MV-4-11 (cell line): ENCODE measurements at regions not wholly inside any gene's neighbourhood (a gene's known extent, or its start where the extent isn't known, plus 50 kb on each side); places are given as distances from the start of the nearest gene placed in this dataset.

Experiments used
- DNase-seq: peaks from one replicate; lab custom pipeline; 2025; lab: John Stamatoyannopoulos, UW

GRCh38 chrX:97666890-97667289 is 783.2 kb downstream of the RPA4 start:
- DNase-seq: no peak

- DNase-seq: no peak
Measured at GRCh38 chrX:97668126-97668525, 784.4 kb downstream of the RPA4 start.

- no peak for DNase-seq
Measured at GRCh38 chrX:97672138-97672537, 788.4 kb downstream of the RPA4 start.

DNA sequence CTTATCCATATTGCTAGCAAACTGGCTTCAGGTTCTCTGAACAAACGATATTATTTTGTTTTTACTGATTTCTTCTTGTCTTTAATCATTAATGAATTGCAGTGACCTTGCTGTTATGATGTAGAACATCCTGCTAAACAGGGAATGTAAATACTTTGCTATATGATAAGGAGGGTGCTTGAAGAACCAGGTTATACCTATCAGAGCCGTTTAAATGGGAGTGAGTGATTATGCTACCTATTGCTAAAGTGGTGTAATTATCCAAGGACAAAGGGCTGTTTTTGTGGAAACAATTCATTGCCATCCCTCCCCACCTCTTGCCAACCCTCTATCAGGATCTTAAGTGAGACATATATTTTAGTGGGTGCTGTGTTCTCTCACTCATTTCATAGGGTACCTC is 788.9 kb downstream of the RPA4 start:
- no peak for DNase-seq

- DNase-seq: no peak
Measured at GRCh38 chrX:97673135-97673534, 789.4 kb downstream of the RPA4 start.

GRCh38 chrX:97682991-97683840 is 799.5 kb downstream of the RPA4 start:
- DNase-seq: no peak

- peak; percentile 1 for DNase-seq
Measured at GRCh38 chrX:97685753-97686152, 802.0 kb downstream of the RPA4 start.

- DNase-seq: no peak
Measured at GRCh38 chrX:97691901-97692455, 808.3 kb downstream of the RPA4 start.

GRCh38 chrX:97692575-97692974 is 808.9 kb downstream of the RPA4 start:
- DNase-seq: no peak

DNA sequence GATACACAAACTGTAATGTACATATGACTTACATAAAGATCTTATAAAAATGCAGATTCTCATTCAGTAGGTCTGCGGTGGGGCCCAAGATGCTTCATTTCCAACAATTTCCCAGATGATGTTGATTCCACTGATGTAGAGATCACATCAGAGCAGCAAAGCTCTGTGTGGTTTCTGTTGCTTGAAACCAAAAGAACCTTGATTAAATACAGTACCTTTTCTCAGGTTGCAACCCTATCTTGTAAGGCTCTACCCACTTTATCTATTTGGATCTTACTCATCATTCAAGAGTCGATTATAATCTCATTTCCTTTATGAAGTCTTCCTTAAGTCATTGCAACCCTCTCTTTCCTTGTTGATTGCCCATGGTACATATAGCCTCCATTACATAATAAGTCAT is 816.8 kb downstream of the RPA4 start:
- no peak for DNase-seq

DNA sequence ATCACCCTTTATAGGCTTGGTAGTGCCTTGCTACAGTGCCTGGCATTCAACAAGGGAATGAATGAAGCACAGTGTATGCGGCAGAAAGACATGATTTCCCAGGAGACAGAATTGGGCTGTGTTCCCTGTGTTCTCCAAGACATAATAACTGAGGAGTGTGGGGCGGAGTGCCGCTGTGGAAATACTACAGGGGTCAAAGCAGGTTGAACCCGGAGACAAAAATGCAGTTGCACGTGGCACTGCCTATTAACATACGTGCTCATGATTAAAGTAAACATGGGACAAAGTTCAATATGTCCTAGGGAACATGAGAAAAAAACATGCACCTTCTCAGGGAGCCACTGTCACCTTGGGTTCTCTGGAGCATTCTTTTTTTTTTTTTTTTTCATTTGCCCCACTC is 820.8 kb downstream of the RPA4 start:
- no peak for DNase-seq

DNA sequence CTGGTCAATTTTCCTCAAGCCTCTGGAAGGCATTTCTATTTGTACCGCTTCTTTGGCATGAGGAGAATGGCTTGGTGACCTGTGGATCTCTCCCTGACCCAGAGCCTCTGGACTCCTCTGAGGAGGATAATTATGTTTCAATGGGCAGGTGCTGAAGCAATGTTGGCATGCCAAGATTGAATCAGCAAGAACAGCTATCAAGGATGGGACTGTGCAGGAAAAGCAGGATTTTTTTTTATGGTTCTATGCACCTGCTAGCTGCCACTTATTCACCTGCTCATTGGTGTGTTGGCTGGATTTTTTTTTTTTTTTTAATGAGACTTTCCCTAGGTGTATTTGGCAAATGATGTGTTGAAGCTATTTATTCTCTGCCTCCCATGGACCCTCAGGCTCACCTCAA is 821.2 kb downstream of the RPA4 start:
- no peak for DNase-seq

DNA sequence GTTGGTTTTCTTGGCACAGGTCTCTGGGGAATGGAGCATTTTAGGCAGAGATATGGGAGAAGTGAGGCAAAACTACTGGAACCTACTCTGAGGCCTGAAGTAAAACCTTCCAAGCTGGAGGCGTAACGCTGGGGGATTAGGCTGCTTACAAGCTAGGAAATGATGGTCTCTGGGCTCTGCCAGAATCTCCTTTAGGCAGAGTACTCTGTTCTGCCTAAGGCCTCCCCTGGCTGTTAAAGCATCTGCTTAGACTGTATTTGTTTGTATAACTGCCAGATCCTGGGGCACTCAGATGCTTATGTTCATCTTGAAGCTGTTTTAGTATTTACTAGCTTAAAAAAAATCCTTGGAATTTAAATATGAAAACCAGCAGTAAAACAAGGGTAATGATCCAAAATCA is 822.2 kb downstream of the RPA4 start:
- DNase-seq: no peak

- DNase-seq: no peak
Measured at GRCh38 chrX:97714072-97714471, 830.4 kb downstream of the RPA4 start.

GRCh38 chrX:97728215-97728614 is 844.5 kb downstream of the RPA4 start:
- DNase-seq: no peak

- no peak for DNase-seq
Measured at GRCh38 chrX:97740044-97740443, 856.3 kb downstream of the RPA4 start.

DNA sequence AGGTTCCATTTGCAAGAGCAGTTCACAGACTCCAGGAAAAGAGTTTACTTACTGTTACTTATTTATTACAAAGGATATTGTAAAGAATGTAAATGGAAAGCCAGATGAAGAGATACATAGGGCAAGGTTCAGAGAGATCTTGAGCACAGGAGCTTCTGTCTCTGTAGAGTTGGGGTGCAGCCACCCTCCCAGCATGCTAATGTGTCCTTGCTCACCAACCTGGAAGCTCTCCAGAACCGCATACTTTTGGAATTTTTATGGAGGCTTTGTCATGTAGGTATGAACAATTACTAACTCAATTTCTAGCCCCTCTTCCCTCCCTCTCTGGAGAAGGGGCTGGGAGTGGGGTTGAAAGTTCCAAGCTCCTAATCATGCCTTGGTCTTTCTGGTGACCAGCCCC is 857.2 kb downstream of the RPA4 start:
- DNase-seq: no peak

GRCh38 chrX:97743014-97743413 is 859.3 kb downstream of the RPA4 start:
- DNase-seq: no peak

GRCh38 chrX:97747346-97747745 is 863.6 kb downstream of the RPA4 start:
- DNase-seq: no peak

- DNase-seq: no peak
Measured at GRCh38 chrX:97751016-97751415, 867.3 kb downstream of the RPA4 start.

DNA sequence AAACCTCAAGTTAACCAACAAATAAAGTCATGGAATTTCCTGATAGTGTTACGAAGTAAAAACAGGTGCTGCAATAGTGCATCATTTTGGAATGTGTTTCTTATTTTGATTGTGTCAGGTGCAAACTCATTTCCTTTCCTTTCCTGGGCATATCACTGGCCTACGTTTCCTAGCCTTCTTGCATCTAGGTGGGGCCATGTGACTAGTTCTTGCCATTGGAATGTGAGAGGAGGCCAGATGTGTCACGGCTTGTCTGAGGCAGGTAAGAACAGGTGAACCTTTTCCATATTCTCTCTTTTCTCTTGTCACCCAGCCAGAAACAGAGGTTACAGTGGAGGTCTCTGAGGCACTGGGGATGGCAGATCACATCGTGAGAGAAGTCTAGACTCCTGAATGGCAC is 868.0 kb downstream of the RPA4 start:
- DNase-seq: no peak

DNA sequence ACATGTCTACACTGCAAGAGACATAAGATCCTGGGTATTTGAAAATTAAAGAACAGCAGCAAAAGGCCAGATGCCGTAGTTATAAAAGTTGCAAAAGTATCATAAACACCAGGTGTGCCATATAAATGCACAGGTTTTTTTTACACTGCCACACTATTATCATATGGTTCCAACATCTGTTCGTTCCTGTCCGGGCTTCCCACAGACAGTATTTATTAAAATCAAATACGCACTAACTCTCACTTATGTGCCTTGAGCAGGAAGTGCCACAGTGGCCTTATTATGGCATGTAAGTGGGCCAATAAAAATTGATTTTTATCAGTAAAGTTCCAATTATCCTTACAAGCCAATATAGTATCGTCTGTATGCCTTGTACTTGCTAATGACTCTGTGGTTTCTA is 873.2 kb downstream of the RPA4 start:
- DNase-seq: no peak

DNA sequence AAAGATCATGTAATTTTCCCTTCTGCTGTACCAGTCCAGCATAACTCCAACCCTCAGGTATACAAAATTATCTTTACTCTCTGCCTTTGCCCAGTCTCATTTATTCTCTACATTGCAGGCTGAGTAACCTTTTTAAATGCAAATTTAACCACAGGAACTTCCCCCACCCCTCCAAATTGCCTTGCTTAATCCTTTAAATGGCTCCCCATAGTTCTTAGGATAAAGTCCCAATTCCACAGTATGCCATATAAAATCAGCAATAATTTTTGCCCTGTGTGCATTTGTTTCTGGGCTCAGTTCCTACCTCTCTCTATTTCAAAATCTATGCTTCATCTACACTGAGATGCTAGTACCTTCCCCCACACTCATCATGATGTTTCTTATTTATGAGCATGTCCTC is 879.7 kb downstream of the RPA4 start:
- no peak for DNase-seq

DNA sequence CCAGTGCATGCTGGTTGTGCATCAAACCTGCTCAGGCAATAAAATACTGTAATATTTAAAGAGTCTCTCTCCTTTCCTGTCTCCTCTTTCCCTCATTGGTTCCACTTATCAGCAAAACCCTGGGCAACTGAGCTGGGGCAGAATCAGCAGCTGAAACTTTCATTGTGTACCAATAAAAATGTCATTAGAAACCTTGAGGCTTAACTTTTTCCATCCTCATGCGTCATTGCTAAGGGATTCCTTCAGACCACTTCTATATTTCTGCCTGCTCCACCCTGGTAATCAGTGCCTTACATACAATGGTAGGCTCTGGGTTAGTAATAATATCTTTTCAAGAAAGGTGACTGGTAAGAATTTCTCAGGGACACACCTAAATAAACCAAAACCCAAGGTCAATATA is 880.3 kb downstream of the RPA4 start:
- DNase-seq: no peak
